ENCODE measurements at regions not wholly inside any gene's neighbourhood (a gene's known extent, or its start where the extent isn't known, plus 50 kb on each side); places are given as distances from the start of the nearest gene placed in this dataset.

DNA sequence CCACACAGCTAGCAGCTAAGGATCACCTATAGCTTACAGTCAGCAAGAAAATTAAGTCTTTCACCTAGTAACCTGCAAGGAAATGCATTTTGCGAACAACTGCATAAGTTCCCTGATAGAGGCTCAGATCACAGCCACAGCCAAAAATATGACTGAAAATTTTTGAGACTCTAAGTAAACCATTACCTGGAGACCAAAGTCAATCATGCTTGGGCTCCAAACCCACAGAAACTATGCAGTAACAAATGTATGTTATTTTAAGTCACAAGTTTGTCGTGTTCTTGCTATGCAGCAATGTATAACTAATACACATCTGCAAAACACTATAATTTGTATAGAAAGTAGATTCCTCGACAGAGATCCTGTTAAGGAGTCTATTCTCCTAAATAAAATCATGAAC lies 1025.7 kb upstream of the RAG2 start:
- DNase-seq (ENCODE audit: low read depth in 2 of 2) = no peak

DNA sequence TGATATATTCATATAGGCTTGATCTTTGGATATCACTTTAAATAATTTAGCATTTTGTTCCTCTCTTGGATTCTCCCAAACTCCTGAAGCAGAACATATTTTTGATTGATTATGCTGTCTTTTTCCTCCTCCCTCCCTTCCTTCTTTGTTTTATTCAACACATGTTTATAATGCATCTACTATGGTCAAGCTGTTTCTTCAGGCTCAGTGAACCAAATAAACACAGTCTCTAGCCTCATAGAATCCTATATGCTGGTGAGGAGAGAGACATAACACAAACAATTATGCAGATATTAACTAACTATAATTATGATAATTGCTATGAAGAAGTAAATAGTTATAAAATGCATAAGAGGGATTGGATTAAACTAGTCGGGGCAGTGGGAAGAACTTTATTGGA lies 1023.6 kb upstream of the RAG2 start:
- no peak for DNase-seq (ENCODE audit: low read depth in 2 of 2)

DNA sequence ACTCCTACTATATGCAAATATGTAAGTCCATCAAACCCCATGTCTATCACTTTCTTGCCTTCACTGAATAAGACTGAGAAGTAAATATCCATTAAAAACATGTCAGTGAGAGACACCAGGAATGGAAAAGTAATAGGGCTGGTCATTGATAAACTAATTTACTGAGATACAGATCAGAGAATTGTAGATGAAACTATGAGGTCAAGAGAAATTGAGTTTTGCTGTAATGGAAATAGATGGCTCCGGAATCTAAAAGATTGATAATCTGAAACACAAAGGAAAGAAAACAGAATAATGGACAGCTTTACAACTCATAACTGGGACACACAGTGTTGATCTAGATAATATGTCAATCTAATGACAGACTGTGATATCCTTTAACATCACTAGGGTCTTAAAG lies 1018.3 kb upstream of the RAG2 start:
- no peak for DNase-seq (ENCODE audit: low read depth in 2 of 2)

DNA sequence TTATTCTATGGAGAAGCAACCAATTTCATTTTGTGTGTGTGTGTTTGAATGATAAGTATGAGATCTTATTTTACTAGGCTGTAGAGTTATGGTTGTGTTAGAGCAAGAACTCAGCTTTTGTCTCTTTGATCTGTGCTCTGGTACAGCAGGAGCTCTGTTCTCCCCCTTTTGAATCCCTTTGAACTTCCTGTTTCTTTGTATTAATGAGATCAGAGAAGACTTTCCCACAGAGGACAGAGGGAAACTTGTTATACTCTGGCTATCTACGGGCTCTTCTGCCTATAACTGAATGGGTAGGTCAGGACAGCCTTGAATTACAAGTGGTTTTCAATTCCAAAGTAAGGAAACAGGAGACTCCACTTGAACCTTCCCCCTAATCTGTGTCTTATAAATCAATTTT lies 1015.0 kb upstream of the RAG2 start:
- DNase-seq (ENCODE audit: low read depth in 2 of 2) = no peak

DNA sequence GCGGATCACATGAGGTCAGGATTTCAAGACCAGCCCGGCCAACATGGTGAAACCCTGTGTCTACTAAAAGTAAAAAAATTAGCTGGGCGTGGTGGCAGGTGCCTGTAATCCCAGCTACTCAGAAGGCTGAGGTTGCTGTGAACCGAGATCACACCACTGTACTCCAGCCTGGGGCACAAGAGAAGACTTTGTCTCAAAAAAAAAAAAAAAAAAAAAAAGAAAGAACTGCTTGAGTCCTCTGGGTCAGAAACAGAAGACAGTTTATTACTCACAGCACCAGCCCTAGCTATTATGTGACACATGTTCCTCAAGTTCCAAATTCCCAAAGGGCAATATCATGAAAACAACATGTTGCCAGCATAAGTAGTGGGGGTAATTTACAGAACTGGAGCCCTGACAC lies 1014.1 kb upstream of the RAG2 start:
- DNase-seq (ENCODE audit: low read depth in 2 of 2) = no peak

DNA sequence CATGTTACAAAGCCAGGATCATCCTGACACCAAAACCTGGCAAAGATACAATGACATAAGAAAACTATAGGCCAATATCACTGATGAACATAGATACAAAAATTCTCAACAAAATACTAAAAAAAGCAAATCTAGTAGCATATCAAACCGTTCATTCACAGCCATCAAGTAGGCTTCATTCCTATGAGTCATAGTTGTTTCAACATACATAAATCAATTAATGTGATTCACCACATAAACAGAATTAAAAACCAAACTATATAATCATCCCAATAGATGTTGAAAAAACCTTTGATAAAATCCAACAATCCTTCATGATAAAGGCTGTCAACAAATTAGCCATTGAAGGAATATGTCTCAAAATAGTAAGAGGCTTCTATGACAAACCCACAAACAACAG lies 1007.2 kb upstream of the RAG2 start:
- no peak for DNase-seq (ENCODE audit: low read depth in 2 of 2)

DNA sequence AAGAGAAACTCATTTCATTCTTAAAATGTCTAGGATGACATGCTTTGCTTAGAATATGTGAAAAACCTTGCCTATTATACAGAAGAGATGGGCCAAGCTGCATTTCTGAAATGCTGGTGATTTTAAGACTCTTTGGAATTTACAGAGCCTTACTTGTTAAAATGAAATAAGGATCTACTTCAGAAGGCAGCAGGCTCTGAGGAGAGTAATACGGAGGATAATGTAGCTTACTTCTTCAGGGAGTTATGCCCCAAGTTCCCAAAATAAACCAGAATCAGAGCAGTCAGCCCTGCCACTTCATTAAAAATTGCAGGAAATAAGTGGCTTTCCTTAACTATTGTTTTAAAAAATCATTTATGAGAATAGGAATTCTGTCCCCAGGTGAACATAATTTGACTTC lies 1000.3 kb upstream of the RAG2 start:
- DNase-seq (ENCODE audit: low read depth in 2 of 2) = no peak

DNA sequence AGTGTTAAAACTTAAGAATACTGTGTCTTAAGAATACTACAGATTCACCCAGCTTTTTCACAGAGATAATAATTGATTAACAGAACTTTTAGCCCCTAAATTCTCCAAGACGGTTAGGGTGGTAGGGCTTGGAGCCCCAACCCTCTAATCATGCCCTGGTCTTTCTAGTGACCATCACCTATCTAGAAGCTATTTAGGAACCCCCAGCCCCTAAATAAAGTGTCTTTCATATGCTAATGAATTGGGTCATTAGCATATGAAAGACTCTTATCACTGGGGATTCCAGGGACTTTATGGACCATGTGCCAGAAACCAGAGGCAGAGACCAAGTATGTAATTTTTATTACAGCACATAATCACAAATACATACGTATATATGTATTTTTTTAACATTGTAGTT lies 999.7 kb upstream of the RAG2 start:
- DNase-seq (ENCODE audit: low read depth in 2 of 2) = no peak

DNA sequence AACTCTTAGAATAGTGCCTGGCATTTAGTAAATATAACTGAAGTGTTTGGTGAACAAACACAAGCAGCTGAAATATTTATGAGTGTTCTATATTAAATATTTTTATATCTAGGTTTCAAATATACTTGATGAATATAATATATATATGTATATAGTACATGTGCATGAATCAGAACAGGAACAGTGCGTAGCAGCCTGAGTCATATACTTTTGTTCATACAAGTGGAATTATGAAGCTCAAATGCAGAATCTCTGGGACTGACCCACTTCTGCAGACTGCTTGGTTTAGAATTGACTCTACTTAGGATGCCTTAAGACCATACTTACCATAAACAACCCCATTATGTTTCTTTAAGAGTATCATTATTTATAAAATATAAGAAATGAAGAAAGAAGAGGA lies 997.8 kb upstream of the RAG2 start:
- no peak for DNase-seq (ENCODE audit: low read depth in 2 of 2)

DNA sequence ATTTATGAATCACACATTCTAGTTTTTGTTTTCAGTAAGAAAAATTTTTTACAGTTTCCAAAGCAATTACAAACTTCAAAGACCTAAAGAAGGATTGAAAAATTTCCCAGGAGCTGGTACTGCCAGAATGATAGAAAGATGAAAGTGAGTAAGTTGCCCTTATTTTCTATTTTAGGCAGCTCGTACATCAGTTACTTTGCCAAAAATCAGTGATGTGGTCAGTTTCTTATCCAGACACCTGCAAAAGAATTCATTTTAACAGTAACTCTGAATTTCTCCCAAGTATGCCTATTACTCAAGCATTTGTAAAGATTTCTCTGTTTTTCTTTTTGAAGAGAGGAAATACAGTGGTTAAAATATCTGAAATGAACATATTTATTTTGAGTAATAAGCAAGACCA lies 976.3 kb upstream of the RAG2 start:
- no peak for DNase-seq (ENCODE audit: low read depth in 2 of 2)

DNA sequence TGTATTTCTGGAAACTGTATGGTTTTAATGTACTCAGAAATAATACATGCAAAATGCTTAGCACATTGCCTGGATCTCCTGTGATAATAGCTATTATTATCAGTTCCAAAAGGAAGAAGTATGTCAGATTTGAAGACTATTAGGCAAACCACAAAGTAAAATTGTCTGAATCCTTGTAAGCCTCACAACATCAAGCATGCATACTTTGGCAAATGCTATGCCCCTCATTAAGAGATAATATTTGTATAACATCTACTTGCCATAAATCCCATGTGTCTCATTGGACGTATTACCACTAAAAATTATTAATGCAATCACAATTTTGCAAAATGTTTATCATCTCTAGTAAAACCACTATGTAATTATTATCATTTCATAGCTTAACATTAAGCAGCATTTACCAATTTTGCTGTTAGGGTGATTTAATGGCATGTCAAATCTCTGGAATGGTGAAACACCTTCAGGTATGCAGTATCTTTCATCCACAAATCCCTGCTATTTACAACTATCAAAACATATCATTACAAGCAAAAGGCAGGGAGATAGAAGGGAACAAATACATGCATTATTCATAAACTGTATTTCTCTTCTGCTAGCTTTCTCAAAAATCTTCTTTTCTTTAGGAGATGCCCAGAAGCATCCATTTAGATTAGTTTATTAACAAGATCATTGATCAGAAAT lies 974.6 kb upstream of the RAG2 start:
- no peak for DNase-seq (ENCODE audit: low read depth in 2 of 2)

DNA sequence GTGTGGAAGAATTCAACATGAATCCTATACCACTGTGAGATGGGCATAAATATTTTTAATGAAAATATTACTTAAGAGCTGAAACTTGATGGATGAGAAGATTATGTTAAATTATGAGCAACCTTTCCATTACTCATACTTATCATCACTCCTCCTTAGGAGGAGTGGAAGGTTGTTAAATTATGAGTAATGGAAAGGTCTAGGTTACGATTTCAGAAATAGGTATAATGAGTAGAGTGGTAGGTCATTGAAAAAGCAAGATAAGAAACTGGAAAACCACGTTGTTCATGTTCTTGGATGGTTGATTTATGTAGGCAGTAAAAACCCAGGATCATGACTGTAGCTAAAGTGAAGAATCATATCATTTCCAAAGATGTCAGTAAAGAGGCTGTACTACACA lies 973.2 kb upstream of the RAG2 start:
- no peak for DNase-seq (ENCODE audit: low read depth in 2 of 2)

DNA sequence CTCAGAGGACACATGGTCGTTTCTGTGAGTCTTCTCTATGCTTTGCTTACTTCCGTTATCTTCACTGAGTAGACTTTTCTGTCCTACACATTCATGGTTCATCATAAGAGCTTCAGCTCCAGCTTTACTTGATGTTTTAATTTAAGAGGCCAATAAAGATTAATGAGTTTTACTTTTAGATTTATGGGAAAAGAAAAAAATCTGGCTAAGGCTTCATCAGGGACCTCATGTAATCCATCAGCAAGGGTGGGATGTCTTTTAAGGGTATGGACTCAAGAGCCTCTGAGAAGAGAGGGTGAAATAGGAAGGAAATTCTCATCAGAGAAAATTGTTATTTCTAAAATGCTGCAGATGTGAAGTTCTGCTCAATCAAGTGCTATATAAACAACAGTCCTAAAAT lies 963.0 kb upstream of the RAG2 start:
- DNase-seq (ENCODE audit: low read depth in 2 of 2) = no peak

DNA sequence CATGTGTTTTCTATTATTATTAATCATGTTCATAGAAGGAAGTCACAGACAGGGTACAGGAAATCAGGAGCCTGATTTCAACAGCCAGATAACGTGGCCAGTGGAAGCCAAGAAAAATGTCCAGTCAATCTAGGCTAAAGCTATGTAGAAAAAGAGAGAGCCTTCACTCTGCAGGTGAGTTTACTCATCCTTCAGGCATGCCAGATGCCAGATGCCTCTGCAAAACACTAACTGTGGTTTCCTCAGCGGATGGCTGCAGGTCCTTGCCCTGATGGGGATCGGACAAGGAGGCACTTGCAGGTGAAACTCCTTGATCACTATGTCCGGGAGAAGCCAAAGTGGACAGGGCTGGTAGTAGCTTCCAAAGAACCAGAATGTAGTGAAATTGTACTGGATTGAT lies 962.3 kb upstream of the RAG2 start:
- DNase-seq (ENCODE audit: low read depth in 2 of 2) = no peak

DNA sequence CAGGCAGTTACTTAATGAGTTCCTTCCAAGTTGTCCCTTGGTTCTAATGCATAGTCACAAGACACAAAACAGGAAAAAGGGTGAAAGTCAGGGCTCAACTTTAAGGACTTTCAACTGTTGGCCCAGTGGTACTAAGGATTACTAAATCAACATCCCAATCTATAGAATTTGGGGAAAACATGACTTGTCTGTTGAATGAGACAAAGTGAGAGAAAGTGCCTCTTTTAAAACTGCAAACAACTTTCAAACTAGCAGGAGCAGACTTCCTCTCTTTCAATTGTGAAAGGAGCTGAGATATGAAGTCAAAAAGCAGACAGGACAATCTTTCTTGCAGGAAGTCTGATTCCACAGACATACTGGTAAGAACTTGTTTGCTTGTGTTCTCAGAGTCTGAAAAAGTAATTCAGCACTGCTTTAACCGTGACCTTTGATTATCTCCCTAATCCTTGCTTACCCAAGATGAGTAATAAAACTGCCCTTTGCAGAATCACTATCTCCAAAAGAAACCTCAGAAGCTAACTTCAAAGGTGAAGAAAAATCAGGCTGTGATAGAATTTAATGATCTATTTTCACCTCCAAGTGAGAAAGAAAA lies 960.7 kb upstream of the RAG2 start:
- no peak for DNase-seq (ENCODE audit: low read depth in 2 of 2)

DNA sequence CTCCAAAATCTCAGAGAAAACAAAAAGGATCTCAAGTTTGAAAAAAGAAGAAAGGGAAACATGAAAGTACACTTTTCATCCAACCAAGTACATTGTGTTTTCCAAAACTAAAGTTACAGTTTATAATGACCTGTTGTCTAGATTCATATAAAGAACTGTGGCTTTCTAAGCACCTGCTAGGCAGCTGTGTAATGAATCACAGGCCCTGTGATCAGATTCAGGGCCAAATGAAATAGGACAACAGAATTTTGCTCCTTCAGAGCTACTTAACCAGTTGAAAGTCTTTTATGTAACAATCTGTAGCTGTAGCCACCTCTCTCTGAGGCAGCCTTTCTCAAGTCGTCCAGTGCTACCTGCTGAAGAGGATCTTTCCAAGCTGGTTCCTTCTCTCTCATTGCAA lies 960.0 kb upstream of the RAG2 start:
- DNase-seq (ENCODE audit: low read depth in 2 of 2) = no peak

DNA sequence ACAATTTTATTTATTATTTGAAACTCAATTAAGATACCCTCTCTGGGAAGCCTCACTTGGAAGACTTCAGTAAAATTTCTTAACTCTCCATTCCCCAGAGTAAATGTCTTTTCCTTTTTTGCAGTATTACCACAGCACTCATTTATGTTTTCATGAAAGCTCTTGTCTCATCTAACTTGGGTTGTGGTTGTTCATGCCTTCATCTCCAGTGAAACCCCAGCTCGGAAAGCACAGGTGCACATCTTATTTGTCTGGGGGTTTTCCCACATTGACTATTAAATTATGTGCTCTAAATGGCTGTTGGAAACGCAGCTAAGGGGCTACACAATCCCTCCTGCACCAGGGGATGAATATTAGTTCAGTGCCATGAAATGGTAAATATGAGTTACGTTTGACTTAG lies 954.2 kb upstream of the RAG2 start:
- no peak for DNase-seq (ENCODE audit: low read depth in 2 of 2)

DNA sequence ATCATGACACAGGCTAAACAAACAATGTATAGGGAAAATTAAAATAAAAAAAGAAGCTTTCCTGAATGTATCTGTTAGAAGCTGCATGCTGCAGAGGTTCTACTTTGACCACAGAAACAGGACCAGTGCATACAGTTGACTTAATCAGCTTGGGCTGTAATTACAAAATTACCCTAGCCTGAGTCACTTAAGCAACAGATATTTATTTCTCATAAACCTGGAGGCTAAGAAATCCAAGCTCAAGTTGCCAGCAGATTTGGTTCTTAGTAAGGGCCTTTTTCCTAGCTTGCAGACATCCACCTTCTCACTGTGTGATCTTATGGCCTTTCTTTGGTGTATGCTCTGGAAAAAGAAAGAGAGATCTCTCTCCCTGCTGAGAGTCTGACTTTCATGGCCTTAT lies 946.5 kb upstream of the RAG2 start:
- DNase-seq (ENCODE audit: low read depth in 2 of 2) = no peak

DNA sequence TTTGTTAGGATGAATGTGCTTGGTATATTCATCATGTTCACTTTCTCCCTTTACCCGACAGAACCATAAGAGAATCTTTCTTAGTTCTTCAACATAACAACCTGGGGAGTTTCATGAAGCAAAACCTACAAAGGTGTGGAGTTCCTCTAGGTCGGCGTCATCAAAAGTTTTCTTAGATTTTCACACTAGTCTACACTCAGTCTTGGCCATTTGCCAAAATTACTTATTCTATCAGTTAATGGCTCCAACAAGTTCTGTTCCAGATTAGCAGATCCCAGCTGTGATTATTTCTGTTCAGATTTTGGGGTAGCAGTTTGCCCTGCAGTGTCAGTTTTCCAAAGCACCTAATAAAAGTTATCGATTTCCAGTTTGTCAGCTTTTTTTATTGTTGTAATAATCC lies 935.8 kb upstream of the RAG2 start:
- no peak for DNase-seq (ENCODE audit: low read depth in 2 of 2)

DNA sequence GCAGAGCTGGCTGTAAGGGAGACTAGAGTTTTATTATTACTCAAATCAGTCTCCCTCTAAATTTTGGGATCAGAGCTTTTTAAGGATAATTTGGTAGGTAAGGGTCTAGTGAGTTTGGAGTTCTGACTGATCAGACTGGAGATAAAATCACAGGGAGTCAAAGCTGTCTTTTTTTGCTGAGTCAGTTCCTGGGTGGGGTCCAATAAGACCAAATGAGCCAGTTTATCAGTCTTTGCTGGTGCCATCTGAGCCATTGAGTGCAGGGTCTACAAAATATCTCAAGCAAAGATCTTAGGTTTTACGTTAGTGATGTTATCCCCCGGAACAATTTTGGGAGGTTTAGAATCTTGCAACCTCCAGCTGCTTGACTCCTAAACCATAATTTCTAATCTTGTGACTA lies 935.1 kb upstream of the RAG2 start:
- DNase-seq (ENCODE audit: low read depth in 2 of 2) = no peak

DNA sequence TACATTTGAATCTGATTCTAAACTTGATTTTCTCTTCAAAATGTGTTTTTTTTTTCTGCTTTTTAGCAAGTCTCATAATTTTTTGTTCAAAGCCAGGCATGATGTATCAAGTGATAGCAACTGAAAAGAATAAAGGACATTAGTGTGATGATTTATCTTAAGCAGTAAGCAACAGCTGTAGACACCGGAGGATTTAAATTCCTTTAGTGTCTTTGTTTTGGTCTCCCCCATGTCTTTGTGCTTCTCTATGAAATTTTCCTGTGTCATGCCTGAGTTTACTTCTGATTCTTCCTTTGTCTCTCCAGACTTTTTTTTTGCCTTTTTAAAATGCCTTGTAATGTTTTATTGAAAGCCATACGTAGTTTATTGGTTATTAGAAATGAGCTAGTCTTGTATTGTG lies 934.2 kb upstream of the RAG2 start:
- DNase-seq (ENCODE audit: low read depth in 2 of 2) = no peak

DNA sequence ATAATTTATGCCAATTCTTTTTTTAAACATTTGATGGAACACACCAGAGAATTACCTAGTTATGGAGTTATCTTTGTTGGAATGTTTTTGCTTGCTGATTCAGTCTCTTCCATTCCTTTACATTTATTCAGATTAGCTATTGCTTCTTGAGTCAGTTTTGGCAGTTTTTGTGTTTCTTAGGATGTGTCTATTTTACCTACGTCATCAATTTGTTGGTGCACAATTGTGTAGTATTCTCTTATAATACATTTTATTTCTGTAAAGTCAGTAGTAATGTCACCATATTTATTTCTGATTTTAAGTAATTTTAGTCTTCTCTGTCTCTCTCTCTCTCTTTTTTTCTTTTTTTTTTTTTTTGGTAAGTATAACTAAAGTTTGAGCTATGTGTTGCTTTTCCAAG lies 929.5 kb upstream of the RAG2 start:
- no peak for DNase-seq (ENCODE audit: low read depth in 2 of 2)

DNA sequence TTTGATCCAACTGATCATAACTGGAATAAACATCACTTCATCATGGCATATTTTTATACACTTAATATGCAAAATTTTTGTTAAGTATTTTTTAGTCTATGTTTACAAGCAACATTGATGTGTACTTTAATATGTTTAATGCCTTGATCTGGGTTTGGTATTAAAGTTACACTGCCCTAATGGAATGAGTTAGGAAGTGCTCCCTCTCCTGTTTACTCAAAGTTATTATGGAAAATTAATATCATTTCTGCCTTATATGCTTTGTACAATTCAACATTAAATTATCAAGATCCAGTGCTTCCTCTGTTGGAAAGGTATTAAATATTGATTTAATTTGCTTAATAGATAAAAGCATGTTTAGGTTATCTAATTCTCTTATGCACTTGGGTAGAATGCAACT lies 927.3 kb upstream of the RAG2 start:
- no peak for DNase-seq (ENCODE audit: low read depth in 2 of 2)

DNA sequence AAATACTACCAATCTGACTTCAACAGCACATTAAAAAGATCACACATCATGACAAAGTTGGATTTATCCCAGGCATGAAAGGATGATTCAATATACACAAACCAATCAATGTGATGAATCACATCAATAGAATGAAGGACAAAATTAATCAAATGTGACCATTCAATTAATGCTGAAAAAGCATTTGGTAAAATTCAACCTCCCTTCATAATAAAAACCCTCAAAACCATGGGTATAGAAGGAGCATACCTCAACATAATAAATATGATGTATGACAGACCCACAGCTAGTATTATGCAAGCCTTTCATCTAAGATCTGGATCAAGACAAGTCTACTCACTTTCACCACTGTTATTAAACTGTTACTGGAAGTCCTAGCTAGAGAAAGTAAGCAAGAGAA lies 921.7 kb upstream of the RAG2 start:
- DNase-seq (ENCODE audit: low read depth in 2 of 2) = no peak
